ENCODE measurements at regions not wholly inside any gene's neighbourhood (a gene's known extent, or its start where the extent isn't known, plus 50 kb on each side); places are given as distances from the start of the nearest gene placed in this dataset.

DNA sequence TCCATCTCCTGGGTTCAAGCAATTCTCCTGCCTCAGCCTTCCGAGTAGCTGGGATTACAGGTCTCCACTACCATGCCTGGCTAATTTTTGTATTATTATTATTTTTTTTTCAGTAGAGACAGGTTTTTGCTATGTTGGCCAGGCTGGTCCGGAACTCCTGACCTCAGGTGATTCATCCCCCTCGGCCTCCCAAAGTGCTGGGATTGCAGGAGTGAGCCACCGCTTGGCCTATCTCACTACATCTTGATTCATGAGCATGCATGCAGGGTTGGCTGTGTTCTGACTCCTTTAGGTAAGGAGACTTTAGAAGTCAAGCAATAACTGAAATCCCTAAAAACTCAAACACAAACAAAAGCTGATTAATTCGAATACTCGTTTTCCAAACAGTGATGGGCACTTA is 80.9 kb downstream of the GJA1 start:
- H3T11ph ChIP-seq (ENCODE audit: low read length), result no peak overlapping the region
- H3K18ac ChIP-seq (ENCODE audit: insufficient read length, low read depth, low read length), result no peak overlapping the region
- no peaks in the 10 kb centered on the region for H3K9me3 ChIP-seq (ENCODE audit: control insufficient read depth, low read depth, low read length)
- H3K27ac ChIP-seq (ENCODE audit: insufficient read length, low read depth, low read length), result no peak overlapping the region
- Mint-ChIP-seq H3K9me3 (no peaks in the 10 kb centered on the region), H3K27ac (no peak overlapping the region), H3K27me3 (ENCODE audit: low read depth) (no peaks in the 10 kb centered on the region), H3K36me3 (ENCODE audit: insufficient read depth in 1 of 3, low read depth in 3 of 3) (no peaks in the 10 kb centered on the region), H3K4me1 (peaks cover 10 to 13% of the 10 kb centered on the region in 2 experiments), H3K4me3 (no peak overlapping the region)
- no peak overlapping the region for H3K4me2 ChIP-seq (ENCODE audit: insufficient read depth, insufficient read length, low read length)
- no peak overlapping the region for H3K9ac ChIP-seq (ENCODE audit: extremely low read depth, insufficient read length, low read length)
- H2BK15ac ChIP-seq (ENCODE audit: low read depth, low read length), result no peak overlapping the region
- H2BK12ac ChIP-seq (ENCODE audit: insufficient read length, low read depth, low read length), result no peak overlapping the region
- no peak overlapping the region for H2AFZ ChIP-seq (ENCODE audit: low read length)
- H3K23ac ChIP-seq (ENCODE audit: insufficient read length, low read depth, low read length), result no peak overlapping the region
- no peak overlapping the region for H4K8ac ChIP-seq (replicated peaks; ENCODE audit: insufficient read length, low read depth, low read length)
- peaks cover 7% of the 10 kb centered on the region; the same call in 1 of the 2 replicates for H3K4me1 ChIP-seq (ENCODE audit: insufficient read depth, low read length)
- no peak overlapping the region for H3K4ac ChIP-seq (ENCODE audit: low read depth, low read length)
- no peaks in the 10 kb centered on the region for H3K79me2 ChIP-seq (ENCODE audit: insufficient read depth, low read length)
- H4K5ac ChIP-seq (ENCODE audit: insufficient read length, low read depth, low read length), result no peak overlapping the region
- no peak for DNase-seq
- no peaks in the 10 kb centered on the region for H3K23me2 ChIP-seq (ENCODE audit: insufficient read length, low read depth, low read length, poor library complexity, severe bottlenecking)
- TF ChIP-seq CTCF (conservative IDR thresholded peaks at IDR 0.05), result no peak
- no peak overlapping the region for H4K91ac ChIP-seq (ENCODE audit: insufficient read length, low read depth, low read length)
- no peak overlapping the region for H2BK5ac ChIP-seq (ENCODE audit: insufficient read length, low read length)
- WGBS (ENCODE audit: extremely low coverage, insufficient read length, low lambda C conversion rate), result no CpG with 5 or more reads among the region's 6 CpGs
- H2AK5ac ChIP-seq (ENCODE audit: insufficient read length, low read length), result no peak overlapping the region
- H2BK120ac ChIP-seq (ENCODE audit: low read depth, low read length, poor library complexity, severe bottlenecking), result no peak overlapping the region
- H3K27me3 ChIP-seq (ENCODE audit: insufficient read depth, low read length), result no peaks in the 10 kb centered on the region; the same call in 1 of the 2 replicates
- no peaks in the 10 kb centered on the region for H3K79me1 ChIP-seq (ENCODE audit: insufficient read depth, low read depth, low read length, poor library complexity, severe bottlenecking)
- H2BK20ac ChIP-seq (ENCODE audit: low read depth, low read length, poor library complexity, severe bottlenecking), result no peak overlapping the region
- H3K14ac ChIP-seq (ENCODE audit: insufficient read depth, low read length), result no peak overlapping the region
- no peak overlapping the region for H3K56ac ChIP-seq (ENCODE audit: insufficient read length, low read depth, low read length)
- no peaks in the 10 kb centered on the region for H4K20me1 ChIP-seq (ENCODE audit: control insufficient read depth, insufficient read depth, insufficient read length)

Measured in H9 (cell line).